Erythroblast (primary cell): ENCODE measurements at regions not wholly inside any gene's neighbourhood (a gene's known extent, or its start where the extent isn't known, plus 50 kb on each side); places are given as distances from the start of the nearest gene placed in this dataset.

Experiments used
- GATA1 ChIP-seq: IDR thresholded peaks from 2 replicates; pipeline ENCODE4 v1.6.1; 2011; ENCODE audit warnings: low read depth, mild to moderate bottlenecking, control low read depth, low read length, moderate library complexity
- POLR2A ChIP-seq: IDR thresholded peaks from 2 replicates; pipeline ENCODE4 v1.6.1; 2011; ENCODE audit warnings: mild to moderate bottlenecking, low read length

DNA sequence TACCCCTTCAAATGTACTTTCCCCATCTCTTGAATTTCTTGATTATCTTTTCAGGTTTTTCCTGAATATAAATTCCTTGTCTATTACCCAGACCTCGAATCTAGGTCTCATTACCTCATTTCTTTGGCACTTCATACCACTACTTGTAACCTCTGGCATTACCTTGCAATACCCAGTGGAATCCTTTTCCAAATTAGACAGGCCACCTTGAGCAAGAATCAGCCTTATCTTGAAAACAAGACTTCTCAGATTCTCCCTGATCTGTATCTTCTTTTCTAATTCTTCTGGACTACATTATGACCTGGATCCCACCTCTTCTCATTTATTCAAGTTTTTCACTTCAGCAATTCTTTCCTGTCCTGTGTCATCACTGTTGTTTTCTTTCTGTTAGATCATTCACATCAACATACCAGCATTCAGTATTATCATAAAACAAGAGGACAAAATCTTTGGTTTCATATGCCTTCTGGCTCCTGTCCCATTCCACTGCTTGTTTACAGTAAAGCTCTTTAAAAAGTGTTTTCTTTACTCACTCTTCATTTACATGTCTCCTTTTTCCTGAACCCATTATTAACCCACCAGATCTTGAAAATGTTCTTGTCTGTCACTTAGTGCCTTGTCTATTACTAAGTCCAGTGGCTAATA is 275.6 kb upstream of the HS3ST1 start:
- TF ChIP-seq POLR2A (no peak), GATA1 (no peak)
